ENCODE measurements at regions not wholly inside any gene's neighbourhood (a gene's known extent, or its start where the extent isn't known, plus 50 kb on each side); places are given as distances from the start of the nearest gene placed in this dataset.

- no peak for DNase-seq
Measured at GRCh38 chr2:198788676-198789075, 669.1 kb downstream of the SATB2 start.

GRCh38 chr2:198782734-198783133 lies 675.0 kb downstream of the SATB2 start:
- no peak for DNase-seq

- no peak for DNase-seq
Measured at GRCh38 chr2:198776616-198777406, 680.9 kb downstream of the SATB2 start.

GRCh38 chr2:198775737-198776136 lies 682.0 kb downstream of the SATB2 start:
- no peak for DNase-seq

GRCh38 chr2:198774576-198774975 lies 683.2 kb downstream of the SATB2 start:
- DNase-seq: no peak

GRCh38 chr2:198767694-198768093 lies 690.0 kb downstream of the SATB2 start:
- no peak for DNase-seq

GRCh38 chr2:198763793-198764192 lies 693.9 kb downstream of the SATB2 start:
- DNase-seq: no peak

- DNase-seq: no peak
Measured at GRCh38 chr2:198762441-198762840, 695.3 kb downstream of the SATB2 start.

- DNase-seq: no peak
Measured at GRCh38 chr2:198757069-198757468, 700.7 kb downstream of the SATB2 start.

GRCh38 chr2:198756166-198756565 lies 701.6 kb downstream of the SATB2 start:
- no peak for DNase-seq

GRCh38 chr2:198753101-198753500 lies 704.6 kb downstream of the SATB2 start:
- no peak for DNase-seq

GRCh38 chr2:198749364-198749763 lies 708.4 kb downstream of the SATB2 start:
- DNase-seq: no peak

GRCh38 chr2:198731842-198732399 lies 725.8 kb downstream of the SATB2 start:
- no peak for DNase-seq

- no peak for DNase-seq
Measured at GRCh38 chr2:198720266-198720665, 737.5 kb downstream of the SATB2 start.

GRCh38 chr2:198717451-198717850 lies 740.3 kb downstream of the SATB2 start:
- no peak for DNase-seq

- DNase-seq: no peak
Measured at GRCh38 chr2:198715302-198715835, 742.4 kb downstream of the SATB2 start.

- no peak for DNase-seq
Measured at GRCh38 chr2:198712485-198712884, 745.3 kb downstream of the SATB2 start.

- DNase-seq: no peak
Measured at GRCh38 chr2:198711484-198711883, 746.3 kb downstream of the SATB2 start.

GRCh38 chr2:198710562-198710961 lies 747.2 kb downstream of the SATB2 start:
- no peak for DNase-seq

- no peak for DNase-seq
Measured at GRCh38 chr2:198706476-198707082, 751.2 kb downstream of the SATB2 start.

GRCh38 chr2:198703281-198703680 lies 754.5 kb downstream of the SATB2 start:
- no peak for DNase-seq

GRCh38 chr2:198702796-198703195 lies 754.9 kb downstream of the SATB2 start:
- no peak for DNase-seq

- no peak for DNase-seq
Measured at GRCh38 chr2:198701481-198701880, 756.3 kb downstream of the SATB2 start.

- DNase-seq: no peak
Measured at GRCh38 chr2:198700319-198700718, 757.4 kb downstream of the SATB2 start.
